Panc1 (cell line): ENCODE measurements at regions not wholly inside any gene's neighbourhood (a gene's known extent, or its start where the extent isn't known, plus 50 kb on each side); places are given as distances from the start of the nearest gene placed in this dataset.

ENCODE experiments used
- ATAC-seq: fragments of 200-7000 bp; cut with Tn5 transposase; 2 replicates; pipeline ENCODE4 v1.9.1; 2020; ENCODE audit warnings: mild to moderate bottlenecking, moderate library complexity
- BruUV-seq: library from RNA; stranded (reverse); fragments of 400-500 nt; replicated peaks from 2 replicates; lab custom pipeline; 2021; lab: Mats Ljungman, UMichigan
- CTCF ChIA-PET: fragments of 300-600 bp; sonication (Branson Sonifier 250); formaldehyde crosslinking; loops from one replicate; lab custom pipeline; 2022; ENCODE audit warnings: antibody characterized with exemption; lab: Charles Lee
- POLR2A ChIA-PET: fragments of 300-600 bp; sonication (Branson Sonifier 250); formaldehyde crosslinking; loops from one replicate; lab custom pipeline; 2022; ENCODE audit warnings: antibody characterized with exemption; lab: Charles Lee
- DNase-seq: peaks from one replicate; pipeline ENCODE4 v3.0.0-alpha.2; 2010; ENCODE audit warnings: low read depth, low spot score
- H3K27ac ChIP-seq: 2 replicates; pipeline ENCODE4 v1.5.1; 2011; ENCODE audit warnings: mild to moderate bottlenecking, low read length, inconsistent platforms
- H3K27me3 ChIP-seq: fragments of 200-500 bp; sonication (Bioruptor generic); 2 replicates; pipeline ENCODE4 v1.6.0; 2014; ENCODE audit warnings: low read length, inconsistent platforms; ENCODE audit not compliant: control insufficient read depth, insufficient read depth
- H3K36me3 ChIP-seq: fragments of 200-500 bp; sonication (Bioruptor generic); 2 replicates; pipeline ENCODE4 v1.5.1; 2014; ENCODE audit warnings: inconsistent platforms, mild to moderate bottlenecking, low read length, moderate library complexity; ENCODE audit not compliant: control insufficient read depth, insufficient read depth
- H3K4me1 ChIP-seq: 2 replicates; pipeline ENCODE4 v1.5.1; 2011; ENCODE audit warnings: inconsistent platforms, mild to moderate bottlenecking, low read length, moderate library complexity; ENCODE audit not compliant: control insufficient read depth, insufficient read depth
- H3K4me3 ChIP-seq, 2 experiments: 2 replicates each; pipeline ENCODE4 v1.5.1; 2011 to 2012; ENCODE audit warnings: low read depth in 2 of 2, low read length in 2 of 2, mild to moderate bottlenecking in 2 of 2, inconsistent platforms in 1 of 2, moderate library complexity in 1 of 2
- H3K9me3 ChIP-seq: fragments of 200-500 bp; sonication (Bioruptor generic); 2 replicates; pipeline ENCODE4 v1.5.1; 2014; ENCODE audit warnings: low read depth, mild to moderate bottlenecking, inconsistent platforms, low read length, moderate library complexity; ENCODE audit not compliant: control insufficient read depth, insufficient read depth
- CTCF ChIP-seq: fragments of 450-650 bp; IDR thresholded peaks from 2 replicates; pipeline ENCODE4 v1.5.1; 2017; ENCODE audit warnings: mild to moderate bottlenecking
- POLR2AphosphoS5 ChIP-seq: IDR thresholded peaks from 2 replicates; pipeline ENCODE4 v1.6.1; 2012; ENCODE audit warnings: mild to moderate bottlenecking, low read depth, low read length, moderate library complexity
- REST ChIP-seq, 2 experiments: IDR thresholded peaks; 2 replicates each; pipeline ENCODE4 v1.6.1; 2011 to 2012; ENCODE audit warnings: low read depth in 2 of 2, control low read depth in 1 of 2, low read length in 1 of 2, mild to moderate bottlenecking in 1 of 2, moderate library complexity in 1 of 2; ENCODE audit not compliant: insufficient read depth in 1 of 2
- SIN3A ChIP-seq: IDR thresholded peaks from 2 replicates; pipeline ENCODE4 v1.6.1; 2012; ENCODE audit warnings: low read depth, mild to moderate bottlenecking, low read length, moderate library complexity, borderline replicate concordance; ENCODE audit not compliant: insufficient read depth
- TCF7L2 ChIP-seq: IDR thresholded peaks from 2 replicates; pipeline ENCODE4 v1.6.1; 2011; ENCODE audit warnings: mild to moderate bottlenecking, low read depth, low read length, inconsistent platforms
- in situ Hi-C: cut with HindIII; loops from 2 replicates; pipeline ENCODE4 v1.10.0; 2016; ENCODE audit warnings: low sequenced_read_pairs, low pct_unique_long_range_greater_than_20kb
- intact Hi-C: fragments of 100-400 bp; cut with micrococcal nuclease; formaldehyde crosslinking; loops from one replicate; pipeline ENCODE4 v1.10.0; 2022; ENCODE audit not compliant: unreplicated experiment

GRCh38 chr2:104698276-104698675 is 155.6 kb upstream of the POU3F3 start:
- H3K27ac ChIP-seq = no peak overlapping the region
- no TSS peak for BruUV-seq
- DNase-seq (no peak), ATAC-seq (no peak)
- POLR2A ChIA-PET = no interaction called here
- H3K36me3 ChIP-seq = no peaks in the 10 kb centered on the region
- no peak for TF ChIP-seq TCF7L2
- no peak for TF ChIP-seq REST (IDR thresholded peaks at IDR 0.05; ENCODE audit: insufficient read depth in 1 of 2, low read depth in 2 of 2, low read length in 1 of 2)
- TF ChIP-seq SIN3A = no peak
- no peaks in the 10 kb centered on the region for H3K4me1 ChIP-seq
- peaks cover 6% of the 10 kb centered on the region for H3K27me3 ChIP-seq
- H3K4me3 ChIP-seq = no peak overlapping the region
- CTCF ChIA-PET = no interaction called here
- in situ Hi-C loops (no loop called here), intact Hi-C loops (no loop called here)
- H3K9me3 ChIP-seq = no peaks in the 10 kb centered on the region

- no peak overlapping the region for H3K27ac ChIP-seq
- intact Hi-C loops (no loop called here), in situ Hi-C loops (no loop called here)
- ATAC-seq (no peak), DNase-seq (no peak)
- ChIA-PET POLR2A (no interaction called here), CTCF (interaction anchor here (0.6 kb wide), 1 partner anchor 972 kb away, joined by 5 read pairs; no protein-coding TSS in a partner anchor)
- H3K27me3 ChIP-seq = peaks cover 10% of the 10 kb centered on the region
- TF ChIP-seq CTCF = no peak
- no peak for TF ChIP-seq TCF7L2
- TF ChIP-seq REST (IDR thresholded peaks at IDR 0.05; ENCODE audit: insufficient read depth in 1 of 2, low read depth in 2 of 2, low read length in 1 of 2) = no peak
- TF ChIP-seq SIN3A = no peak
- no peak for TF ChIP-seq POLR2AphosphoS5
- H3K4me3 ChIP-seq = no peak overlapping the region
- no peaks in the 10 kb centered on the region for H3K4me1 ChIP-seq
- no peaks in the 10 kb centered on the region for H3K9me3 ChIP-seq
- no peaks in the 10 kb centered on the region for H3K36me3 ChIP-seq
- no TSS peak for BruUV-seq
Measured at GRCh38 chr2:104701411-104701911, 152.5 kb upstream of the POU3F3 start.
